Jurkat, Clone E6-1 (cell line): ENCODE measurements at regions not wholly inside any gene's neighbourhood (a gene's known extent, or its start where the extent isn't known, plus 50 kb on each side); places are given as distances from the start of the nearest gene placed in this dataset.

Experiments
- DNase-seq: peaks from one replicate; pipeline ENCODE4 v3.0.0-alpha.2; 2011; ENCODE audit warnings: low read depth, low spot score
- H3K4me3 ChIP-seq: 2 replicates; pipeline ENCODE4 v1.5.1; 2011; ENCODE audit warnings: mild to moderate bottlenecking, low read length, control low read depth, moderate library complexity

DNA sequence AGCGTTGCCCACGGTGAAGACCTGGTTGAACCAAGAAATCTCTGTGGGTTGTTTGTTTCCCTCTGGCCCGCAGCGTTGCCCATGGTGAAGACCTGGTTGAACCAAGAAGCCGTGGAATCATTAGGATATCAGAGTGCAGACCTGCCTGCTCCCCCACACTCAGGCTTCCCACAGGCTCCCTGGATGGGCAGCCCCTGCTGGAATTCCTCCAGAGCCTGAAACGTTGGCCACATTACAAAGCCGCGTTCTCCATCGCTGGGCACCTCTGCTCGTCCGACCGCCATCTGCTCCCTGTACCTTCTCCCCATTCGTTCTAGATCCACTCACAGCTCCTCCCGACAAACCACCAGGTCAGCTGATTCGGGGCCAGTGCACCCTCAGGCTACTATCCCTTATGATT lies 266.9 kb upstream of the SHH start:
- DNase-seq = no peak
- no peak overlapping the region for H3K4me3 ChIP-seq

GRCh38 chr7:156074982-156075615 lies 262.8 kb upstream of the SHH start:
- no peak for DNase-seq
- no peak overlapping the region for H3K4me3 ChIP-seq

GRCh38 chr7:156074084-156074483 lies 261.8 kb upstream of the SHH start:
- H3K4me3 ChIP-seq = no peak overlapping the region
- DNase-seq = no peak

- DNase-seq = no peak
- no peak overlapping the region for H3K4me3 ChIP-seq
Measured at GRCh38 chr7:156073366-156074052, 261.2 kb upstream of the SHH start.

DNA sequence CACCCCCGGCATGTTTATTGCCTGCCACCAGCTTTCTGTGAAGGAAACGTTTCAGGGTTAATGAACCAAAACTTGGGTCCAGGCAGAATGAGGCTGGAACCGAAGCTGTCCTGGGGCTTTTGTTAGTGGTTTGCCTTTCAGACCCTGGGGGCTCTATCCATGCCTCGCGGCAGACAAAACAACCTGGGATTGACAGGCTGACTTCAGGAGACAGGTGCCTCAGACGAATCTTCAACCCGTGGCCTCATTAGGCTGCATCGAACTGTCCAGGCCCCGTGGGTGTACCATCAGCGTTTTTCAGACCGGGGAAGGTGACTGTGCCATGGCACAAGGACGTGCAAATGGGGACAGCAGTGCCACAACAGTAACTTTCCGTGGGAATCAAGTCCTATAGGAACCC lies 259.3 kb upstream of the SHH start:
- no peak for DNase-seq
- no peak overlapping the region for H3K4me3 ChIP-seq

DNA sequence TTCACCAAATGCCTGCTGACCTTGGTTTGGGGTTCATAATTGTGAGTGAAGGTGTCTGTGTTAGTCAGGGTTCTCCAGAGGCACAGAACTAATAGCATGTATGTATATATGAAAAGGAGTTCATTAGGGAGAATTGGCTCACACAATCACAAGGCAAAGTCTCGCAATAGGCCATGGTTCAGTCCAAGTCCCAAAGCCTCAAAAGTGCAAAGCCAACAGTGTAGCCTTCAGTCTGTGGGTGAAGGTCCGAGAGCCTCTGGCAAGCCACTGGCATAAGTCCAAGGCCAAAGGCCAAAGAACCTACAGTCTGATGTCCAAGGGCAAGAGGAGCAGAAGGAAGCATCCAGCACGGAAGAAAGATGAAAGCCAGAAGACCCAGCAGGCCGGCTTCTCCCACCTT lies 257.6 kb upstream of the SHH start:
- H3K4me3 ChIP-seq = no peak overlapping the region
- no peak for DNase-seq

- DNase-seq = no peak
- H3K4me3 ChIP-seq = no peak overlapping the region
Measured at GRCh38 chr7:156067156-156067555, 254.9 kb upstream of the SHH start.

- no peak overlapping the region for H3K4me3 ChIP-seq
- DNase-seq = no peak
Measured at GRCh38 chr7:156065400-156065799, 253.1 kb upstream of the SHH start.

GRCh38 chr7:156064971-156065386 lies 252.7 kb upstream of the SHH start:
- no peak for DNase-seq
- H3K4me3 ChIP-seq = no peak overlapping the region

- no peak for DNase-seq
- H3K4me3 ChIP-seq = no peak overlapping the region
Measured at GRCh38 chr7:156063241-156063810, 251.1 kb upstream of the SHH start.

GRCh38 chr7:156062286-156062685 lies 250.0 kb upstream of the SHH start:
- no peak for DNase-seq
- H3K4me3 ChIP-seq = no peak overlapping the region

DNA sequence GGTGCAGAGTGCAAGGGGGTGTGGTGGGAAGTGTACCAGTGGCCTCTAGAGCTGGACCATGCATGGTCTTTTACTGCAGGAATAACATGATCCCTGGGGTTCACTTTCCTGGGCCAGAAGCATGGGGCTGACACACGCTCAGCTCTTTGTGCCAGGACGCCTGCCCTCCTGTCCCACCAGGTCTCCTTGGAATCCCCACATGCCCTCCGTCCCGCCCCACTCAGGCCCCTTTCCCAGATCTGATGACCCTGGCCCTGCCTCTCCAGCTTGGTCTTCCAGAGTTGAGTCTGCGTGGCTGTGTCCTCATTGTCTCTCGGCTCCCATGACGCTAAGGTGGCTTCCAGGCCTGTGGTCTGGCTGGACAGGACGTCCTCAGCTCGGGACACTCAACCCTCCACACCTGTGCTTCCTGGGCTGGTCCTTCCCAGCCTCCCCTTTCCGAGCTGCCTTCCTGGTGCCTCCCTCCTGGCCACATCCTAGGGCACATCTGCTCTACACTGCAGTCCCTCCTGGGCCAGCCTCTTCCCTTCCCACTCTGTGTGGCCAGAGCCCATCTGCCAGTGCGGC lies 249.5 kb upstream of the SHH start:
- DNase-seq = no peak
- H3K4me3 ChIP-seq = no peak overlapping the region

DNA sequence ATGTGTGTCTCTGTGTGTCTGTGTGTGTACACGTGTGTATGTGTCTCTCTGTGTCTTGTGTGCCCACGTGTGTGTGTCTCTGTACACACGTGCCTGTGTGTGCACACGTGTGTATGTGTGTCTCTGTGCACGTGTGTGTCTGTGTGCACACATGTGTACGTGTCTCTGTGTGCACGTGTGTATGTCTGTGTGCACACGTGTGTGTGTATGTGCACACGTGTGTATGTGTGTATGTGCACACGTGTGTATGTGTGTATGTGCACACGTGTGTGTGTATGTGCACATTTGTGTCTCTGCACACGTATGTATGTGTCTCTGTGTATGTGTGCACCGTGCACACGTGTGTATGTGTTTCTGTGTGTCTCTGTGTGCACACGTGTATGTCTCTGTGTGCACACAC lies 248.7 kb upstream of the SHH start:
- H3K4me3 ChIP-seq = no peak overlapping the region
- no peak for DNase-seq

DNA sequence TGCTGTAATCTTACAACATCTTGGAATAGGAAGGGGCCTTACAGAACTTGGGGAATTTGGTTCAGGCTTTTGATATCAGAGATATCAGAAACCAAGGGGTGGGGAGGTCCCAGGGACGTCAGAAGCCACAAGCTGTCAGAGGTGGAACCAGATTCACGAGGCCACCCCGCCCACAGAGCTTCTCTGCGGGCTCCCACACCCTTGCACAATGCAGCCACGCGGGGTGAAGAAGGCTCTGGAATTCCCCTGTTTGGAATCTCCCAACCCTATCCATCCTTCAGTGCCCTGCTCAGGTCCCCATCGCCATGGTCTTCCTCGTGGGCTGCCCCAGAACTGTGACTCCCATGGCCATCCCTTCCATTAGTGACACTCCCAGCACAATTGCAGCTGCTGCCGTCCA lies 247.1 kb upstream of the SHH start:
- no peak overlapping the region for H3K4me3 ChIP-seq
- no peak for DNase-seq

DNA sequence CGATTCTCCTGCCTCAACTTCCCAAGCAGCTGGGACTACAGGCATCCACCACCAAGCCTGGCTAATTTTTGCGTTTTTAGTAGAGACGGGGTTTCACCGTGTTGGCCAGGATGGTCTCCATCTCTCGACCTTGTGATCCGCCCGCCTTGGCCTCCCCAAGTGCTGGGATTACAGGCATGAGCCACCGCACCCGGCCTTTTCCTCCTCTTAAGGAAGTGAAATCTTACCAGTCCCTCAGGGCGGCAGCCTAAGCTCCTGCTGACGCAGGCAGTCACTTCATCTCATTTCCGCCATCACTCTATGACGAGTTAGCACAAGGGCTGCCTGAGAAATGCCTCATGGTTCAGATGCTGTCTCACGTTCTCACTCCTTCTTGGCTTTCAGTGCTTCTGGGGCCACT lies 246.0 kb upstream of the SHH start:
- no peak overlapping the region for H3K4me3 ChIP-seq
- DNase-seq = no peak

- no peak for DNase-seq
Measured at GRCh38 chr7:156056534-156056933, 244.3 kb upstream of the SHH start.

DNA sequence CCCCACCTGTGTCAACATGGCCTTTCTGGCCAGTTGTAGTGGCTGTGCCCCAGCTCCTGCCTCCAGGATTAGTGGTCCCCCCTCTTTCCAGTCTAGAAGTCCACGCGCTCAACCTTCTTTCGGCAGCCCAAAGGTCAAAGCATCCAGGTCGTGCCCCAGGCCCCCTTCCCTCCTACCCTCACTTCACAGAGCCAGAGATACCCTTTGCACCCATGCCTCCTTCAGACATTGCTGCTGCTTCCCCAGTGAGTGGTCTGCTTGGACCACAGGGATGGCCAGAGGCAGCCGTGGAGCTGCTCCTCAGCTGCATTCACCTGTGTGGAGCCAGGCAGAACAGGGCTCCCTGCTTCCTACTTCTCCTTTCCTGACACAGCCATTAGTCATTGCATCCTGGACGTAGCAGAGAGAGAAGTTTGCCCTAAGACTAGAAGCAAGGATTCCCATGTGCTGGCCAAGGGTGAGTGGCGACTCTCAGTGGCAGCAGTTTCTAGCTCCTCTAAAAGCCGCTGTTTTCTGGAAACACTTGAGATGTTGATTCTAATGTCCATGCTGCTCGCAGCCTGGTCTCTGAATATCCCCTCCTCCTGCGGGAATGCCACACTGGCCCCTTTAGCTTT lies 243.1 kb upstream of the SHH start:
- no peak for DNase-seq
- H3K4me3 ChIP-seq = no peak overlapping the region

More at GRCh38 chr7:156056534-156056933, 244.3 kb upstream of the SHH start:
- no peak overlapping the region for H3K4me3 ChIP-seq

- no peak for DNase-seq
- no peak overlapping the region for H3K4me3 ChIP-seq
Measured at GRCh38 chr7:156051884-156052283, 239.6 kb upstream of the SHH start.

DNA sequence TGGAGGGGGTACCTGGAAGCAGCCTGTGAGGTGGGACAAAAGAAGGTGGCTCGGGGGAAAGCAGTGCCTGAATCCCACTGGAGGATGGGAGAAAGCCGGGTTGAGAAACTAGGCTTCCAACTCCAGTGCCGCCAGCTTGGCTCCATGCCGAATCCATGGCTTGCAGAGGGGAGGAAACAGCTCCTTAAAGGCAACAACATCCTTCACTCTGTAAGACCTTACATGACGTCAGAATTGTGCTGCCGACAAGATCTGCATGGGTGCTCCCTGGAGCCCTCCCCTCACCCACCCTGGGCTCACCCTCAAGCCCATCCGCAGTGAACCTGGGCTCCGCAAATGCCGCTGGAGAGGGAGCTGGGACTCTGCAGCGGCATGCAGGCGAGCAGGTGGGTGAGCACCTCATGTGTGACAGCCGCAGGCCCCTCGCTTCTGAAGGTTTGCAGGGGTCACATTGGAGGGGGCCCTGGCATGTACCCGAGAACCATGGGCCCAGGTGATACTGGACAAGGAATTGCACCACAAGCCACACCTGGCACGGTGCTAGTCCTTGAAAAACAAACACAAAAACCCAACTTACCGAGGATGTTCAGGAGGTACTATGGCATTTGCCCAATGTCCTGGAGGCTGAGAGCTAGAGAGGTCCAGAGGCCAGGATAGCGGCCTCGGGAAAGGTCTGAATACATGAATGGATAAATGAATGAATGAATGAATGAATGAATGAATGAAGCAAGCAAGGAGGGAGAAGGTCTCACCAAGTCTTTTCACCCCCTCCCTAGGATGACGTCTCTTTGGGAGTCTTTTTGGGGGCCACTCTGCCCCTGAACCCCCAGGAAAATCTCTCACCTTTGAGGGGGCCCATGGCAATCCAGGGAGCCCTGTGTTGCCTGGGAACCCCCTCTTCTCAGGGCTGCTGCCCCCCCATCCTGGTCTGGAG lies 238.6 kb upstream of the SHH start:
- DNase-seq = no peak
- no peak overlapping the region for H3K4me3 ChIP-seq
